Inflammatory macrophage treated with lipopolysaccharide for 4 hours (primary cell): ENCODE measurements at regions not wholly inside any gene's neighbourhood (a gene's known extent, or its start where the extent isn't known, plus 50 kb on each side); places are given as distances from the start of the nearest gene placed in this dataset.
"Not testable (repeated sequence)": the region's sequence is repeated elsewhere in the genome, so short reads cannot be mapped to it uniquely, and the experiment has no call there.

Experiments used
- DNase-seq: peaks from one replicate; pipeline ENCODE4 v3.0.0-alpha.2; 2020

DNA sequence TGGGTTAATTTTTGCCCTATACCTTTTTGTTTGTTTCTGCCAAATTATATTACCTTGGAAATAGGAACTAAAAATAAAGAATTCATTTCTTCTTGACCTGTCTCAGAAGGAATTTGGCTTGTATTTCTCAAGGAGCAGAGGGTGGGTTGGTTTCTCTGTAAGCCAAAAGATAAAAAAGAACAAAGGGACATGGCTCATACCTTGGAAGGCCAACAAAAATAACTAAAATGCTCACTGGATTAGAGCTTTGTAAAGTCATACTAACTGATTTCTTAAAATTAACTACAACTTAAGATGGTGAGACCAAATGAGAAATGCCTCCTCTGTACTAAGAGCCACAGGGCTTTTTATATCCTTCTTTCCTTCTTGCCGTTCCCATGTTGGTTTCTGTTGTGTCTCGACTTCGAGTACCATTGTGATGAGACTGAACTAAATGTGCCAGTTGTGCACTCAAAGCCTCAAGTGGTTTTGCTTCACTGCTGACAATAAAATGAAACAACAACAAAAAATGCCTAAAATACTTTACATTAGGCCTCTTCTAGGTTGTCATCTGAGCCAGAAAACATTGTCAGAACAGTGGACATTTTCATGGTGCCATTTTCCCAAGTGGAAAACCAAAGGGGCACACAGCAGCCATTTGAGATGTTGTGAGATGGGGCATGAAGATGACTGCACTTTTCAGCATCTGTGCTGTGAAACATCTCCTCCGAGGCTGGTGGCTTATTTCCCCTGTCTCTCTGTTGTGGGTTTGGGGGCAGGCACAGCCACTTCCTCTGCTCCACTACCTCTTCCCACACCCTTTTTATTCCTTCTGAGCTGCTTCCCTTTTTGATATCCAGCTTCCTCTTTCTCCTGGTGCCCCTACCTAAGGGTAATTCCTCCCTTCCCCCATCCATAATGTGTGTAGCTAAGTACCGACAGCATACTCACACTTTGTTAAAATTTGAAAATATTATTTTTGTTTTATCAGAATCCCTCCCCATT is 51.8 kb upstream of the AGR3 start:
- peak; percentile 87 for DNase-seq

DNA sequence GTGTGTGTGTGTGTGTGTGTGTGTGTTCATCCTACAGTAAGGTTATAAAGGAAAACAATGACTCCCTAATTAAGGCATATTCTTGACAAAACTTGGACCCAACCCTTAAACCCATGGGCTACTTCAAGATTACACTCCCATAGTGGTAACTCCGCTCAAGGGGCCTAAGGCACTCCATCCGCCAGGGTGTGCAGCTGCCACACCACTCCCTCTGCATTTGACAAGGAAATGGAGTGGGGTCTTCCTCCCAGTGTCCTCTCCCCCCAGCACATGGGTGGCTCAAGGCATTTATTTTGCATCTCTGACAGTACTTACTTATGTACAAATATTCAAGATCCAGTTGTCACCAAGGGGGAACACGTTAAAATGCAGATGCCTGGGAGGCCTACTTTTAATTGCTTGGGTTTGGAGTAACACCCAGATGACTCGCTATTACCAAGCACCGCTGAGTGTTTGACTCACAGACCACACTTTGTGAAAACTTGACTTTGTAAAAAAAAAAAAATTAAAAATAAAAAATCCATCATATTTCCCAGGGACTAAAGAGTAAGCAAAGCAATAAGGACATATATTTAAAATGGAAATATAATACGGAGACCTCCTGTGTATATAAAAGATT is 53.0 kb upstream of the AGR3 start:
- peak; percentile 36 for DNase-seq

DNA sequence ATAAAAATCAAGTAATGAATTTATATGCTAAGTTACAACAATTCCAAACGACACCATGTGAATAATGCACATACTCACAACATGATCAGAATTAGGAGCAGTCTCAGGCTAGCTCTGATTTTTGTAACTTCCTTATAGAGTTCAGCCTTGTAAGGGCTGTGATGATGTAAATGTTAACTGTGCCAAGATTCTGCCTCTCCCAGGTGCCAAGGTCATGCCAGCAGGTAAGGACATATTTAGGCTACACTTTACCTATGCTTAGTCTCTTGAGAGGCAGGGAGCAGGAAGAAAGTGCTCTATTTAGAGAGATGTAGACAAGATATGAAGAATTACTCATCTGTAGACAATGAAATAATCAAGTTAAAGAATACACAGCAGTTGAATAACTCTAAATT is 53.6 kb upstream of the AGR3 start:
- no peak for DNase-seq

DNA sequence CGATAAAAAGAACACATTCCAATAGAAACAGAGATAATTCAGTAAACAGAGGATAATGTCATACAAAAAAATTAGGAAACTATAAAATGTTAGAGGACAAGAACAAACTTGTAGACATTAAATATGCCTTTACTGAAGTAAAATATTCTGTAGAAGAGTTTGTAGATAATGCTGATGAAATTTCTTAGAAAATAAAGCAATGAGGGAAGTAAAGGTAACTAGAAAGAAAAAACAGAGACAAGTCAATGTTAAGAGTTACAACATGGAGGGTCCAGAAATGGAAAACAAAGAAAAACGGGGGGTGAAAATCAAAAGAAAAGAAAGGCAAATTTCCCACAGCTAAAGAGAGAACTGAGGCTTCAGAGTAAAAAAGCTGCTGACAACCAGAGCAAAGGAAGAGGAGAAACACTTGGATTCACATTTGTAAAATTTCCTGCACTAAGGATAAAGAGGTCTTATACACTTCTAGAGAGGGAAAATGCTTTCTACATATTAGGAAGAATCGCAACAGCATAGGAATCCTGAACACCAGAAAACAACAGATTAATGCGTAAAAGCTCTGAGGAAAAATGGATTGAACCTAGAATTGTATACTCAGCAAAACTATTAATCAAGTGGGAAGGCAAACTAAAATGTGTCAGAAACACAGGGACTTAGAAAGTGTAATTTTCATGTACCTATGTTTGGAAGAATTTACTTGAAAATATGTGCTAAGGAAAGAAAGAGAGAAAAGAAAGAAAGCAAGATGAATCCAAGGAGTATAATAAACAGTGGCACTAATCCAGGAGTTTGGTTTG is 55.0 kb upstream of the AGR3 start:
- DNase-seq, result no peak

DNA sequence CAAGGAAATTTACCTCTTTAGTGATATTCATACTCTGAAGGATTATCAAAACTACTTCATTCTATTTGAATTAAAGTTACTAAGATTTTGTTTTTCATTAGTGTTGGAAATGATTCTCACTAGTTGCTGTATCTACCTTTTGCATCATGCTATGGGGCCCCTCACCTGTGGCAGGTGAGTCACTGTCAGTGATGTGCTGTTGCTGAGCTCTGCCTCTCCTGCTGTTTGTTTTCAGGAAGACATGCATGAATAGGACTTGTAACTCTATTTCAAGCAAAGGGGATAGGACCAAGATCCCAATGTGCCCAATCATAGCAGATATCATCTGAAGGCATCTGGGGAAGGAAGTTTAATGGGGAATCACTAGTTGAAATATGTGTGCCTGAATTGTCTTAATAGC is 57.4 kb upstream of the AGR3 start:
- DNase-seq, result no peak

DNA sequence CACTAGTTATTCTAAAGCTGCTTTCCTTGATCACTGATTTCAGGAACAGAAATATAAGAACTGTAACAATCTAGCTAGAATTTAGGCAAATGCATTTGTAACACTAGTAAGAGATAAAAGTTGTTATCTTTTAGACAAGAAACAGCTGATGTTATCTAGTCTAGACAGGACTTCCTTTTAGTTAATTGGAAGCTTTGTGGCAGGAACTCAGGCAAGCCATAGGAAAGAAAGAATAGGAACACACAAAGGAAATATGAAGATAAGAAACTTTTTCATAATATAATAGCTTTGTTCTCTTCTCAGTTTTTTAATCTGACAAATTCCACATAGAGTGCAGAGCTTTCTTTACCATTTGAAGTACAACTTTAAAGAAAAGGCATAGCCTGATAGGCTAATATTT is 59.0 kb upstream of the AGR3 start:
- no peak for DNase-seq

DNA sequence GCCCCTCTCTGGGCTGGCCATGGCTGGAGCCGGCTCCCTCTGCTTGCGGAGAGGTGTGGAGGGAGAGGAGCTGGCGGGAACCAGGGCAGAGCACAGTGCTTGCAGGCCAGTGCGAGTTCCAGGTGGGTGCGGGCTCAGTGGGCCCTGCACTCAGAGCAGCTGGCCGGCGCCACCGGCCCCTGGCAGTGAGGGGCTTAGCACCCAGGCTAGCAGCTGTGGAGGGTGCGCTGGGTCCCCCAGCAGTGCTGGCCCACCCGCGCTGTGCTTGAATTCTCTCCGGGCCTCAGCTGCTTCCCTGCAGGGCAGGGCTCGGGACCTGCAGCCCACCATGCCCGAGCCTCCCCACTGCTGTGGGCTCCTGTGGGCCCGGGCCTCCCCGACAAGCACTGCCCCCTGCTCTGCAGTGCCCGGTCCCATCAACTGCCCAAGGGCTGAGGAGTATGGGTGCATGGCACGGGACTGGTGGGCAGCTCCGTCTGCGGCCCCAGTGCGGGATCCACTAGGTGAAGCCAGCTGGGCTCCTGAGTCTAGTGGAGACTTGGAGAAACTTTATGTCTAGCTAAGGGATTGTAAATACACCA is 61.2 kb upstream of the AGR3 start:
- no peak for DNase-seq

DNA sequence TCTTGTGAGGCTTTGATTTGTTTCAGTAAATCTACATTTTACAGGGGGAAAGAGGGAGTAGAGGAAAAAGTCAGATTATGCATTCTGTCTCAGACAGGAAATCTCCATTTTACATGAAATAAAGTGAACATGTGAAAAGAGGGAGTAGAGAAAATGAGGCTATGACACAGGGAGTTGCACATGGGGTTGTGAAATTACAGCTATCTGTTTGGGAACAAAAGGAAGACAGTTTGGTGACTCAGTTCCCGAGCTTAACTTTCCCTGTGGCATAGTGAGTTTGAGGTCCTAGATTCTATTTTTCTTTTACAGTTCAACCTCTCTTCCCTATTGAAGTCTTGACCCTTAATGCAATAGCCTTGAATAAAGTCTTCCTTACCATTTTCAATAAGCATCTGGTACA is 63.2 kb upstream of the AGR3 start:
- DNase-seq, result peak; percentile 68

DNA sequence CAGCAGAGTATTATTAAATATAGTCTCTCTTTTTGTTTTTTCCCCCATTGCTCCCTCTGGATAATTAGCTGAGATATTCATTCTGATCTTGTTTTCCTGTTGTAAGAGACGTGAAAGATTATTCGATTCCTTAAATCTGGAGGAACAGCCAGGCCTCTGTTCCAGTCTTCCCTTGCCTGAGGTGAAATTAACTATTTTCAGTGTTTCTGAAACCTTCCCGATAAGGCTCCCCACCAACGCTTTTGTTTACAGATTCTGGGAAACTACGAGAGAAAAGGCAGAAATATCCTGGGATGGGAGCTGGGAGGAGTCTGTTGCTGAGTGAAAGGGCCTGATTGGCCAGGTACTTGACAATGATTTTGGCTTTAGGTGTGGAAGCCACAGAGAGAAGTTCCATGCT is 63.6 kb upstream of the AGR3 start:
- DNase-seq, result no peak

DNA sequence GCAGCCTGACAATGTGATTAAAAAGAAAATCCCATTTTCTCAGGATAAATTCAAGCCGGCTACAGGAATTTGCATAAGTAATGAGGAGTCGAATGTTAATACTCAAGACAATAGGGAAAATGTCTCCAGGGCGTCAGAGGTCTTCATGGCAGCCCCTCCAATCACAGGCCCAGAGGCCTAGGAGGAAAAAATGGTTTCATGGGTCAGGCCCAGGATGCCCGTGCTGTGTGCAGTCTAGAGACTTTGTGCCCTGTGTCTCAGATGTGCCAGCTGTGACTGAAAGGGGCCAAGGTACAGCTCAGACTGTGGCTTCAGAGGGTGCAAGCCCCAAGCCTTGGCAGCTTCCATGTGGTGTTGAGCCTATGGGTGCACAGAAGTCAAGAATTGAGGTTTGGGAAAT is 66.3 kb upstream of the AGR3 start:
- DNase-seq, result not testable (repeated sequence)

DNA sequence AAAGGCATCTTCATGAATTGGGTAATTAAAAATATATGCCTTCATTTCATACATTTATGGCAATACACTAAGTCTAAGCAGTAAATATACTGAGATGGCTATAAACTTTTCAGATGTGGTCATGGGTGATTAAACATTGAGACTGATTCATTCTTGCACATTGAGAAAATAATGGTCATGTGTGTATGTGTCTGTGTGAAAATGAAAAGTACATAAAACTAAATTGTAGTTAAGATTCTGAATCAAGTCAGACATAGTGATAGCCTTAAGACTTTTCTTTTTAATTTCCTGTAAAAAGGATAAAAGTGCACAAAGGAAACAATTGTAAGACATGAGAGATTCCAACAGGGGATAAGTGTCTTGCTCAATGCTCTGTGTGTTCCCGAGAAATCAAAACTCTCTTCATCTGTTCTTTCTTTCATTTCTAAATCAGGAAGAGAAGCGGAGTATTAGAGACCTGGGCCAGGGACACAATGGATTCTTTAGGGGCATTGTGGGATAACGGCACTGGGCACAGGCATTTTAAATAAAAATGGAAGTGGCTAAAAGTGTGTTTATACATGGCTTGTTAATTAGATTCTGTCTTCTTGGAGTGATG is 69.8 kb upstream of the AGR3 start:
- no peak for DNase-seq

DNA sequence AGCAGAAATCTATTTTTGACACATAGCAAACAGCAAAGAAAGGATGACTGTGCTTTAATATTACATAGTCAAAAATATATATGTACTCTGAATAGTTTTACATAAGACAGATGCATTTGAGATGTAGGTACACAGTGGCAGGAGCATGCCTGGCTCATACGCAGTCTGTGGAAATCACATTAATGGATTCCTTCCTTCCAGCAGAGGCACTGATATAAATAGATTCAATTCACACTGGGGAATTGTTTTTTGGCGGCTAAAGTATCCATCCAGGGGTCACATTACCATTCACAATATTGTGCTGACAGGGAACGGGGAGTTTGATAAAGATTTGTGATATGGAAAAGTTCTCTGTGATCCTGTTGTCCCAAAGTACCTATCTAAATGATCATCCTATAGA is 72.5 kb upstream of the AGR3 start:
- no peak for DNase-seq

DNA sequence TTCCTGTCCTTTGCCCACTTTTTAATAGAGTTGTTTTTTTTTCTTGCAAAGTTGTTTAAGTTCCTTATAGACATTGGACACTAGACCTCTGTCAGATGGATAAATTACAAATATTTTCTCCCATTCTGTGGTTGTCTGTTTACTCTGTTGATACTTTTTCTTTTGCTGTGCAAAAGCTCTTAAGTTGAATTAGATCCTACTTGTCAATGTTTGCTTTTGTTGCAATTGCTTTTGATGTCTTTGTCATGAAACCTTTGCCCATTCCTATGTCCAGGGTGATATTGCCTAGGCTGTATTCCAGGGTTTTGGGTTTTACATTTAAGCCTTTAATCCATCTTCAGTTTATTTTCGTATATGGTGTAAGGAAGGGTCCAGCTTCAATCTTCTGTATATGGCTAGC is 76.9 kb upstream of the AGR3 start:
- no peak for DNase-seq

DNA sequence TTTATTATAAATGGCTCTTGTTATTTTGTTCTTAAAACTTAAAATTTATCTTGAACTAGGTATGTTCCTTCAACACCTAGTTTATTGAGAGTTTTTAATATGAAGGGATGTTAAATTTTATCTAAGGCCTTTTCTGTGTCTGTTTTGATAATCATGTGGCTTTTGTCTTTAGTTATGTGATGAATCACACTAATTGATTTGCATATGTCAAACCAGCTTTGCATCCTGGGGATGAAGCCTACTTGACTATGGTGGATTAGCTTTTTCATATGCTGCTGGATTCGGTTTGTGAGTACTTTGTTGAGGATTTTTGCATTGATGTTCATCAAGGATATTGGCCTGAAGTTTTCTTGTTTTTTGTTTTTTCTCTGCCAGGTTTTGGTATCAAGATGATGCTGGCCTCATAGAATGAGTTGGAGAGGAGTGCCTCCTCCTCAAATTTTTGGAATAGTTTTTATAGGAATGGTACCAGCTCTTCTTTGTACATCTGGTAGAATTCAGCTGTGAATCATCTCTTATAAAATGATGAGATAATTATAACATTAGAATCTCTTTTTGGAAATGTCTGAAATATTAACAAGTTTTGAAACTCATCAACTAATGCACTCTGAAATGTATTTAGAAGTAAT is 78.7 kb upstream of the AGR3 start:
- no peak for DNase-seq

DNA sequence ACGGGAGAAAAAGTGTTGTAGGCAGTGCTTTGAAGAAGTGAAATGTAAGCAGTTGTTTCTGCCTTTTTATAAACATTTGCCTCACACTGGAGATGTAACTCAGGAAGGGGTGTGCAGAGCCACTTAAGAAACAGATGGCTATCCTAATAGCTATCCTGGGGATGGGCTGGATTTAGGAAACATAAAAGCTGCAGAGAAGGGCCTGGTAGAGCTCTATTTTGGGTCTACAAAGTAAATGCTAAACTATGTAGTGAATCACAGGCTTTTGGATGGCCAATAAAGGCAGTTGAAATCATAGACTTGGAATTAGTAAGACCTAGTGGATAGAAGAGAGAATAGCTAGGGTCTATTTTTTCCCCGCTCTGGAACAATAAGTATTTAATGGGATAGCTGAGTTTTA is 79.9 kb upstream of the AGR3 start:
- no peak for DNase-seq

DNA sequence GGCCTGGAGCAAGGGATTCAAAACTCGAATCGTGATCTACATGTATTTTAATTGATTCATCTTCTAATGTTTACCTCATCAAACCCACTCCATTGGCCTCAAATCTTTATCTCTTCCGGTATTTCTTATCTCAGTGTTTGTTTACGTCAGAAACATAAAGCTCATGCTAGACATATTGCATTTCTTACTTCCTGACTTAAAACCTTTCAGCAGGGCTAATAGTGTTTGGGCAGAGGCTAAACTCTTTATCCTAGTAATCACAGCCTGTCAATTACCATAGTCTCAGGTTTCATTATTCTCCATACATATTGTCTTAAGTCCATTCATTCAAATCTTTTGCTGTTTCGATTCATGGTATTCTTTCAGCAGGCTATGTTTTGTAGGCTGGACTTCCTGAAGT is 81.3 kb upstream of the AGR3 start:
- no peak for DNase-seq

DNA sequence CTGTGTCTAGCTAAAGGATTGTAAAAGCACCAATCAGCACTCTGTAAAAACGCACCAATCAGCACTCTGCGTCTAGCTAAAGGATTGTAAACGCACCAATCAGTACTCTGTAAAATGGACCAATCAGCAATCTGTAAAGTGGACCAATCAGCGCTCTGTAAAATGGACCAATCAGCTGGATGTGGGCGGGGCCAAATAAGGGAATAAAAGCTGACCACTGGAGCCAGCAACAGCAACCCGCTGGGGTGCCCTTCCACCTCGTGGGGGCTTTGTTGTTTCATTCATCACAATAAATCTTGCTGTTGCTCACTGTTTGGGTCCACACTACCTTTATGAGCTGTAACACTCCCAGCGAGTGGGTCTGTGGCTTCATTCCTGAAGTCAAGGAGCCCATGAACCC is 83.9 kb upstream of the AGR3 start:
- DNase-seq, result not testable (repeated sequence)

DNA sequence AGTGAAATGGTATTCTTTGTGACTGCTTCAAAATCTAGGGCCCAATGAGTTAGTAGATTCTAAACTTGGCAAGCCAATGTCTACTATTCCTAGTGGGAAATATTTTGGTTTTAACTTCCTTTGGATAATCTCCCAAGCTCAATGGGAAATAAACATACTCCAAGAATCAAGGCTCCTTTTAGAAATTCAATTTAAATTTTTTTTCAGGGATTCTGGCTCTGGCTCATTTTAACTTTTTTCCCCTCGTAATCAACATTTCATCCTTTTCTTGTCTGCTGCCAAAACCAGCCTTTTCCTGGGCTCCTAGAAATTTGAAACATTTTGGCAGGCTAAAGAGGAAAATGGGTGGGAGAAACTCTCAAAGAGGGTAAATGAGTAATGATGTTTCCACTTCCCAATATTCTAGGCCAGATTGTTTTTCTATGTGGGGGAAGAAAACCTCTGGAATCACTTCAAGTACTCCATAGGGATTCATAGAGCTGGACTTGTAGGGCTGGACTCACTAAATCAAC is 85.6 kb upstream of the AGR3 start:
- no peak for DNase-seq

DNA sequence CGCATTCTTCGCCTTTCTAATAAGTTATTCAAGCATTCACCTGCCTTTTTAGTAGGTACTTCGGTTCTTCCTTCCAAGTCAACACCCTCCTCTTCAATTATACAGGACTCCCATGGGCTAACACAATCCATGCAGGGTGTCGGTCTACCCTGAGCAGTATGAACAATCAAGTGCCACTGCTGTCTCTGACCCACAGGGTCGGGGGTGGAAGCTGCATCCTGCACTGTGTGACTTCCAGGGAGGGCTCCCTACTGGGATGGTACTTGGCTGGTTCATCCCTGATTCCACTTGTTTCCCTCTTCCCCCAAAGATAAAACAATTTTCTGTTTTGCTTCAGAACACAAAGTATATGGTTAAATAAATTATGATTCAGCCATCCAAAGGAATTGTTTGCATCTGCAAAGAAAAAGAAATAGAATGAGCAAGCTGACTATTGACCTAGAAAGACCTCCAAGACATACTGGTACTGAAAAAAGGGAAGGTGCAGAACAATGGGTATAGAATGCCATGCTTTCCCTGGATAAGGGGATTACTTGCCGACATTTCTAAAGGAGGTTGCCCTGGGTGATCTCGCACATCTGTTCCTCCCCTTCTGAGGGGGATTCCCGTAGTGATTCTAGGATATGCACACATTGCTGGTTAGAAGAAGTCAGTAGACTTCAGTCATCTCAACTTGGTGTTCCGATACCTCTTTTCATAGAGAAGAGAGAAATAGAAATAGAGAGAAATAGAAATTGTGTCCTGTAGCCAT is 89.1 kb upstream of the AGR3 start:
- no peak for DNase-seq

DNA sequence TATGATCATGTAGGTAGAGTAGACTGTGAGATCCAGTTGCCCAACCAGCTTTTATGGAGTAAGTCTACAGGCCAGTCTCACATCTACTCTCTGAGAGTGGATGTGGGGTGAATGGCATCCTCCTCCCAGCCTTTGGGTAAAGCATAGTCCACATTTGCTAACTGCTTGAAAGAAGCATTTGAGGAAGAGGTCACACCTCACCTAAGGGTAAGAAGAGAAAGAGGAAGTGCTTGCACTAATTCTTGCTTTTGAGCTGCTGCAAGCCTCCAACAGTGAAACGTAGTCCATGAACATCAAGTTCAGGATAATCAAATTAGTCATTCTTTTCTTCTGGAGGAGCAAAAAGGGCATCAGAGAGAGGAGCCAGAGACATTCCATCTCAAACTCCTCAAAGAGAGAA is 93.9 kb upstream of the AGR3 start:
- no peak for DNase-seq
